Kidney glomerular epithelial cell (primary cell): ENCODE measurements at regions not wholly inside any gene's neighbourhood (a gene's known extent, or its start where the extent isn't known, plus 50 kb on each side); places are given as distances from the start of the nearest gene placed in this dataset.
"Not testable (repeated sequence)": the region's sequence is repeated elsewhere in the genome, so short reads cannot be mapped to it uniquely, and the experiment has no call there.

Experiments
- DNase-seq: peaks from one replicate; lab custom pipeline; 2025; lab: John Stamatoyannopoulos, UW

GRCh38 chr1:149700220-149700619 is 82.3 kb upstream of the FCGR1A start:
- DNase-seq: not testable (repeated sequence)

GRCh38 chr1:149700677-149701567 is 81.6 kb upstream of the FCGR1A start:
- DNase-seq: not testable (repeated sequence)

- DNase-seq: peak; percentile 68
Measured at GRCh38 chr1:149708192-149708853, 74.2 kb upstream of the FCGR1A start.

- DNase-seq: not testable (repeated sequence)
Measured at GRCh38 chr1:149711651-149712050, 70.8 kb upstream of the FCGR1A start.

GRCh38 chr1:149712154-149712927 is 70.2 kb upstream of the FCGR1A start:
- DNase-seq: not testable (repeated sequence)

GRCh38 chr1:149713513-149713912 is 69.0 kb upstream of the FCGR1A start:
- not testable (repeated sequence) for DNase-seq

GRCh38 chr1:149713952-149714351 is 68.5 kb upstream of the FCGR1A start:
- not testable (repeated sequence) for DNase-seq

GRCh38 chr1:149724618-149725302 is 57.7 kb upstream of the FCGR1A start:
- not testable (repeated sequence) for DNase-seq

GRCh38 chr1:149726688-149727087 is 55.8 kb upstream of the FCGR1A start:
- DNase-seq: not testable (repeated sequence)

- not testable (repeated sequence) for DNase-seq
Measured at GRCh38 chr1:149728598-149728997, 53.9 kb upstream of the FCGR1A start.
